ENCODE measurements at regions not wholly inside any gene's neighbourhood (a gene's known extent, or its start where the extent isn't known, plus 50 kb on each side); places are given as distances from the start of the nearest gene placed in this dataset.

- TF ChIP-seq CTCF (conservative IDR thresholded peaks at IDR 0.05; ENCODE audit: low read length) (no peak), EZH2phosphoT487 (IDR thresholded peaks at IDR 0.05; ENCODE audit: borderline replicate concordance, low read depth, low read length) (no peak)
These were observed 166.5 kb upstream of the ATP11B start for GRCh38 chr3:182626484-182627467.
